Ectodermal cell (in vitro differentiated cells): ENCODE measurements at regions not wholly inside any gene's neighbourhood (a gene's known extent, or its start where the extent isn't known, plus 50 kb on each side); places are given as distances from the start of the nearest gene placed in this dataset.

Experiments used
- H3K27ac ChIP-seq: 2 replicates; pipeline ENCODE4 v1.7.0; 2013; ENCODE audit warnings: mild to moderate bottlenecking, low read depth, low read length; ENCODE audit not compliant: insufficient read depth, poor library complexity, severe bottlenecking
- H3K27me3 ChIP-seq: 2 replicates; pipeline ENCODE4 v1.7.0; 2013; ENCODE audit warnings: mild to moderate bottlenecking, low read length; ENCODE audit not compliant: insufficient read depth, control insufficient read depth, poor library complexity, severe bottlenecking
- H3K36me3 ChIP-seq: one replicate; pipeline ENCODE4 v1.7.0; 2013; ENCODE audit warnings: low read length; ENCODE audit not compliant: control insufficient read depth, insufficient read depth
- H3K4me1 ChIP-seq: one replicate; pipeline ENCODE4 v1.7.0; 2013; ENCODE audit warnings: low read length; ENCODE audit not compliant: control insufficient read depth, insufficient read depth
- H3K4me3 ChIP-seq: 2 replicates; pipeline ENCODE4 v1.7.0; 2013; ENCODE audit warnings: low read depth, low read length, control low read depth; ENCODE audit not compliant: insufficient read depth
- H3K9me3 ChIP-seq: 2 replicates; pipeline ENCODE4 v1.7.0; 2013; ENCODE audit warnings: mild to moderate bottlenecking, low read length, moderate library complexity; ENCODE audit not compliant: control insufficient read depth
- WGBS, 2 experiments: methylation state at CpG; one replicate each; pipeline ENCODE4 v1.1.7; 2013; ENCODE audit warnings: missing lambda C conversion rate in 2 of 2; 5-methylcytosine and 5-hydroxymethylcytosine counted together

DNA sequence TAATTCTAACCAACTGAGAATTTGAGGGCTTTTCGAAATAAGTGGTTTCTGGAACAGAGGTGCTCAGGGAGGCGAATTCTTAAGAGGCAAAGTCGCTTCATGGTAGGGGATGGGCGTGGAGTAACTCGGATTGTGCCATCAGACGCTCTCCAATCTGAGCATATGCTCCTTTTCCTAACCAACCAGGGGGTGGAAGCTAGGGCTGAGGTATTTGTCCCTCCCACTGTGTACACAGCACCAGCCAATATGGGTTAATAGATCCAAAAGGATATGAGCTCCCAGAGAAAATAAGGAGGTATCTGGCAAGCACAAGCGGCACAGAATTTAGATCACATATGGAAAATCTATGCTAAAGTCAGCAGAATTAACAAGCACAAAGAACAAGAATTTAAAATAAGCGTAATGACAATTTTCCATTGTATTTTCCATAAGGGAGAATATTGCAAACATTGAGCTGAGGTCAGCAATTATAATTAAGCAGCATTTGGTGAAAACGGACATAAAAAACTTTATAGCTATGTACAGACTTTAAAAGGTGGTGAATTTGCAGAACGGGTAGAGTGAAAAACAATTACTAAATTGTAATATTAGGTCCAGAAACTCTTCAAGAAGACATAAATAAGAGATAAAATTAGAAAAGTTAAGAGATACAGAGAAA is 55.0 kb upstream of the PHACTR1 start:
- Histone ChIP-seq H3K27me3 (no peaks in the 10 kb centered on the region), H3K9me3 (no peaks in the 10 kb centered on the region), H3K4me3 (no peak overlapping the region), H3K4me1 (peaks cover 4% of the 10 kb centered on the region), H3K27ac (no peak overlapping the region), H3K36me3 (no peaks in the 10 kb centered on the region)
- WGBS, 2 experiments, result 90 to 92% methylated on average over 9 to 10 of the region's 10 CpGs
